ENCODE measurements at regions not wholly inside any gene's neighbourhood (a gene's known extent, or its start where the extent isn't known, plus 50 kb on each side); places are given as distances from the start of the nearest gene placed in this dataset.

DNA sequence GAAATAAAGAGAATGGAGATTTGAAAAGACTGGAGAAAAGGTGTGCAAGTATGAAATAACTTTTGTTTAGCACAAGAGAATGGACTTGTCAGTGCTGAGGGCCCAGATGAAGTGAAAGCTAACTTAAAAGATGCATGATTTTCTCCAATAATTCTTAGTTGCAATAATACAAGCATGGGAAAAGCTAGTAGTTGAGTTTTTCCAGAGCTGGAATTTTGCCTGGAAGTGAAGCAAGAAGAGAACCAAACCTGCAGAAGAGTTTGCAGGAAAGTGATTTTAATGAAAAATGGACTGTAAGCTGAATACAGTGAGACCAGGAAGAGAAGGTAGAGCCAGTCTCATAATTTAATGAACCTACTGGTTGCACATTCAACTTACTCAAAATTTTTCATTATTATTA, 69.3 kb upstream of the FSCB start:
- no peak for DNase-seq (ENCODE audit: low read depth in 2 of 2)
- TF ChIP-seq, protein P1, sequence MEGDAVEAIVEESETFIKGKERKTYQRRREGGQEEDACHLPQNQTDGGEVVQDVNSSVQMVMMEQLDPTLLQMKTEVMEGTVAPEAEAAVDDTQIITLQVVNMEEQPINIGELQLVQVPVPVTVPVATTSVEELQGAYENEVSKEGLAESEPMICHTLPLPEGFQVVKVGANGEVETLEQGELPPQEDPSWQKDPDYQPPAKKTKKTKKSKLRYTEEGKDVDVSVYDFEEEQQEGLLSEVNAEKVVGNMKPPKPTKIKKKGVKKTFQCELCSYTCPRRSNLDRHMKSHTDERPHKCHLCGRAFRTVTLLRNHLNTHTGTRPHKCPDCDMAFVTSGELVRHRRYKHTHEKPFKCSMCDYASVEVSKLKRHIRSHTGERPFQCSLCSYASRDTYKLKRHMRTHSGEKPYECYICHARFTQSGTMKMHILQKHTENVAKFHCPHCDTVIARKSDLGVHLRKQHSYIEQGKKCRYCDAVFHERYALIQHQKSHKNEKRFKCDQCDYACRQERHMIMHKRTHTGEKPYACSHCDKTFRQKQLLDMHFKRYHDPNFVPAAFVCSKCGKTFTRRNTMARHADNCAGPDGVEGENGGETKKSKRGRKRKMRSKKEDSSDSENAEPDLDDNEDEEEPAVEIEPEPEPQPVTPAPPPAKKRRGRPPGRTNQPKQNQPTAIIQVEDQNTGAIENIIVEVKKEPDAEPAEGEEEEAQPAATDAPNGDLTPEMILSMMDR (conservative IDR thresholded peaks at IDR 0.05 in 1 of 2, IDR thresholded peaks at IDR 0.05 in 1 of 2; ENCODE audit: low read depth in 1 of 2, low read length in 2 of 2) = no peak
- TF ChIP-seq EZH2 (IDR thresholded peaks at IDR 0.05; ENCODE audit: low read length, missing control alignments) = no peak
- Histone ChIP-seq H3K27ac (ENCODE audit: insufficient read depth, low read length) (no peak overlapping the region), H3K4me2 (ENCODE audit: extremely low read depth, insufficient read depth, low read length) (no peak overlapping the region), H3K4me3 (replicated peaks in 1 of 4; ENCODE audit: control extremely low read depth in 1 of 4, insufficient read depth in 1 of 4, low read depth in 3 of 4, low read length in 4 of 4) (no peak overlapping the region), H3K79me2 (ENCODE audit: control insufficient read depth, insufficient read depth, low read length) (no peaks in the 10 kb centered on the region), H3K9ac (ENCODE audit: insufficient read depth, low read length) (no peak overlapping the region), H3K4me1 (ENCODE audit: control insufficient read depth, extremely low read depth, insufficient read depth, low read length) (no peaks in the 10 kb centered on the region), H3K27me3 (ENCODE audit: control insufficient read depth, insufficient read depth, low read length) (no peaks in the 10 kb centered on the region), H3K36me3 (ENCODE audit: control insufficient read depth, insufficient read depth, low read length) (no peaks in the 10 kb centered on the region), H2AFZ (ENCODE audit: low read length) (no peak overlapping the region), H3K9me3 (ENCODE audit: control insufficient read depth, insufficient read depth, low read depth, low read length) (no peaks in the 10 kb centered on the region), H4K20me1 (ENCODE audit: control insufficient read depth, extremely low read depth, insufficient read depth, low read length) (no peaks in the 10 kb centered on the region)

DNA sequence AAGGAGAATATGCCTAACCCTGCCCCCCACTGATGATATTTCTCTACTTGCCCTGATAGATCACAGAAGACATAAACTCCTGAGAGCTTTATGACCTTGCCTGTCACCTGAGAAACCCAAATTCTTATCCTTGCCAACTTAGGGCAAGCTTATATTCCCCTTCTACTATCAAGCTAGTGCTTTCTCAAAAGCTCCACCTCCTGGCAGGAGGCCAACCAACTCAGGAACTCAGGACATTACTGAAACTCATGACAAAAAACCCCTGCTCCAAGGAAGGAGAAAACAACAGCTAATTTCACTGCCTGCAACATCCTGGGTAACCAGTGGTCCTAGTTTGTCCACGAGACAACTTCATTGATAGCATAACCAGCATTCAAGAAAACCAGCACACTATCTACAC, 60.9 kb upstream of the FSCB start:
- H3K79me2 ChIP-seq (ENCODE audit: control insufficient read depth, insufficient read depth, low read length) = no peaks in the 10 kb centered on the region
- DNase-seq (ENCODE audit: low read depth in 2 of 2) = no peak
- no peak overlapping the region for H3K9ac ChIP-seq (ENCODE audit: insufficient read depth, low read length)
- no peak overlapping the region for H3K4me3 ChIP-seq (replicated peaks in 1 of 4; ENCODE audit: control extremely low read depth in 1 of 4, insufficient read depth in 1 of 4, low read depth in 3 of 4, low read length in 4 of 4)
- H3K4me1 ChIP-seq (ENCODE audit: control insufficient read depth, extremely low read depth, insufficient read depth, low read length) = no peaks in the 10 kb centered on the region
- H3K36me3 ChIP-seq (ENCODE audit: control insufficient read depth, insufficient read depth, low read length) = no peaks in the 10 kb centered on the region
- H3K27me3 ChIP-seq (ENCODE audit: control insufficient read depth, insufficient read depth, low read length) = no peaks in the 10 kb centered on the region
- no peak overlapping the region for H2AFZ ChIP-seq (ENCODE audit: low read length)
- no peak overlapping the region for H3K4me2 ChIP-seq (ENCODE audit: extremely low read depth, insufficient read depth, low read length)
- TF ChIP-seq, protein P1 (conservative IDR thresholded peaks at IDR 0.05 in 1 of 2, IDR thresholded peaks at IDR 0.05 in 1 of 2; ENCODE audit: low read depth in 1 of 2, low read length in 2 of 2) = no peak
- TF ChIP-seq EZH2 (IDR thresholded peaks at IDR 0.05; ENCODE audit: low read length, missing control alignments) = no peak
- no peak overlapping the region for H3K27ac ChIP-seq (ENCODE audit: insufficient read depth, low read length)
- H4K20me1 ChIP-seq (ENCODE audit: control insufficient read depth, extremely low read depth, insufficient read depth, low read length) = no peaks in the 10 kb centered on the region
- H3K9me3 ChIP-seq (ENCODE audit: control insufficient read depth, insufficient read depth, low read depth, low read length) = no peaks in the 10 kb centered on the region

DNA sequence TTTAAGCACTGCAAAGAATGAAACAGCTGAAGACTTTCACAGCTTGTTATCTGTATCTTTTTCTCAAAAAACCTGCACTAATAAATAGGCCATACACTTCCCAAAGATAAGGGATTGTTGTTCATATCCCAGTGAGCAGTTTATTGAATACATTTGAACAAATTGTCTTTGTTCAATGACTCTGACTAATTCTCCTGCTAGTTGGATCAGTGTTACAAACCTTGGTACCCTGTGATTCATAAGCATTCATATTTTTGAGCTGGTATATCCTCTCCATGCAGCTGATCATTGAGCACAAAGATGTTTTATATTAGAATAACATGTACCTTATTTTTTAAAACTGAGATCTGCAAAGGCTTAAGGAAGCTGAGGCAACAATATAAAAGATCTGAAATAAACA, 58.9 kb upstream of the FSCB start:
- Histone ChIP-seq H3K9me3 (ENCODE audit: control insufficient read depth, insufficient read depth, low read depth, low read length) (no peaks in the 10 kb centered on the region), H2AFZ (ENCODE audit: low read length) (no peak overlapping the region)
- no peak for DNase-seq (ENCODE audit: low read depth in 2 of 2)

More for the DNA sequence above, 58.9 kb upstream of the FSCB start:
- Histone ChIP-seq H3K27me3 (ENCODE audit: control insufficient read depth, insufficient read depth, low read length) (no peaks in the 10 kb centered on the region), H3K27ac (ENCODE audit: insufficient read depth, low read length) (no peak overlapping the region), H3K79me2 (ENCODE audit: control insufficient read depth, insufficient read depth, low read length) (no peaks in the 10 kb centered on the region), H3K4me1 (ENCODE audit: control insufficient read depth, extremely low read depth, insufficient read depth, low read length) (no peaks in the 10 kb centered on the region), H3K4me2 (ENCODE audit: extremely low read depth, insufficient read depth, low read length) (no peak overlapping the region), H3K4me3 (replicated peaks in 1 of 4; ENCODE audit: control extremely low read depth in 1 of 4, insufficient read depth in 1 of 4, low read depth in 3 of 4, low read length in 4 of 4) (no peak overlapping the region), H3K36me3 (ENCODE audit: control insufficient read depth, insufficient read depth, low read length) (no peaks in the 10 kb centered on the region), H4K20me1 (ENCODE audit: control insufficient read depth, extremely low read depth, insufficient read depth, low read length) (no peaks in the 10 kb centered on the region), H3K9ac (ENCODE audit: insufficient read depth, low read length) (no peak overlapping the region)
- no peak for TF ChIP-seq EZH2 (IDR thresholded peaks at IDR 0.05; ENCODE audit: low read length, missing control alignments)
- TF ChIP-seq, protein P1 (conservative IDR thresholded peaks at IDR 0.05 in 1 of 2, IDR thresholded peaks at IDR 0.05 in 1 of 2; ENCODE audit: low read depth in 1 of 2, low read length in 2 of 2) = no peak

Data from fibroblast of lung (primary cell).